HepG2 (cell line): ENCODE measurements at regions not wholly inside any gene's neighbourhood (a gene's known extent, or its start where the extent isn't known, plus 50 kb on each side); places are given as distances from the start of the nearest gene placed in this dataset.

ENCODE experiments used
- ATAC-seq: fragments of 200-7000 bp; cut with Tn5 transposase; 3 replicates; pipeline ENCODE4 v1.9.1; 2020; ENCODE audit warnings: mild to moderate bottlenecking, moderate library complexity
- BruUV-seq: library from RNA; stranded (reverse); fragments of 400-500 nt; replicated peaks from 2 replicates; lab custom pipeline; 2021; lab: Mats Ljungman, UMichigan
- CTCF ChIA-PET: fragments of 300-600 bp; formaldehyde crosslinking; extraction: SDS; loops from one replicate; lab custom pipeline; 2021; ENCODE audit warnings: low total read pairs, inconsistent platforms, low intra/inter-chr PET ratio; lab: Yijun Ruan, JAX
- POLR2A ChIA-PET: fragments of 350-600 bp; sonication (Branson Sonifier 250); formaldehyde crosslinking; loops from one replicate; lab custom pipeline; 2020; ENCODE audit warnings: antibody characterized with exemption, inconsistent platforms; lab: Yijun Ruan, JAX
- DNase-seq: peaks from one replicate; pipeline ENCODE4 v3.0.0-alpha.2; 2015; ENCODE audit warnings: low spot score
- FAIRE-seq: peaks from 3 replicates; lab custom pipeline; 2011; peaks lifted over from hg19 to GRCh38; lab: Jason Lieb, UNC
- H2AFZ ChIP-seq: one replicate; pipeline ENCODE4 v1.6.1; 2011; ENCODE audit warnings: low read length, inconsistent platforms
- H3K27ac ChIP-seq: fragments of 300-600 bp; 3 replicates; pipeline ENCODE4 v1.8.0; 2011; ENCODE audit warnings: mixed run types, mild to moderate bottlenecking, mixed read lengths, low read length, inconsistent platforms; ENCODE audit not compliant: insufficient read depth; ENCODE audit errors: extremely low read length
- H3K27me3 ChIP-seq, 2 experiments: fragments of 200-600 bp in 1 of 2; 2 replicates in 1 of 2; 3 replicates in 1 of 2; pipeline versions ENCODE4 v1.6.0 to v1.8.0; 2011; ENCODE audit warnings: low read length in 2 of 2, mild to moderate bottlenecking in 2 of 2, moderate library complexity in 2 of 2, inconsistent platforms in 1 of 2; ENCODE audit not compliant: insufficient read depth in 2 of 2, control insufficient read depth in 1 of 2
- H3K36me3 ChIP-seq, 2 experiments: fragments of 200-600 bp in 1 of 2; replicated peaks in 1 of 2; 2 replicates in 1 of 2; 3 replicates in 1 of 2; pipeline versions ENCODE4 v1.5.1 to v1.8.0; 2011; ENCODE audit warnings: low read length in 2 of 2, inconsistent platforms in 1 of 2; ENCODE audit not compliant: insufficient read depth in 2 of 2, control insufficient read depth in 1 of 2
- H3K4me1 ChIP-seq: 2 replicates; pipeline ENCODE4 v1.5.1; 2012; ENCODE audit warnings: low read length, inconsistent platforms; ENCODE audit not compliant: insufficient read depth
- H3K4me2 ChIP-seq: 2 replicates; pipeline ENCODE4 v1.6.0; 2011; ENCODE audit warnings: low read depth, low read length, inconsistent platforms
- H3K4me3 ChIP-seq, 3 experiments: fragments of 200-600 bp in 1 of 3; sonication (generic), shearing (Covaris generic) in 1 of 3; replicated peaks in 1 of 3; 2 replicates each; pipeline ENCODE4 v1.5.1; 2011 to 2016; ENCODE audit warnings: low read length in 3 of 3, inconsistent platforms in 2 of 3, low read depth in 2 of 3, mild to moderate bottlenecking in 2 of 3, control low read depth in 1 of 3, mixed read lengths in 1 of 3; ENCODE audit not compliant: insufficient read depth in 1 of 3
- H3K79me2 ChIP-seq: one replicate; pipeline ENCODE4 v1.6.1; 2011; ENCODE audit warnings: low read length, inconsistent platforms; ENCODE audit not compliant: insufficient read depth
- H3K9ac ChIP-seq: 2 replicates; pipeline ENCODE4 v1.6.0; 2011; ENCODE audit warnings: mild to moderate bottlenecking, low read depth, low read length, inconsistent platforms; ENCODE audit not compliant: insufficient read depth
- H3K9me3 ChIP-seq: 2 replicates; pipeline ENCODE4 v1.5.1; 2012; ENCODE audit warnings: mild to moderate bottlenecking, low read length
- H4K20me1 ChIP-seq: 2 replicates; pipeline ENCODE4 v1.6.0; 2011; ENCODE audit warnings: inconsistent platforms, mild to moderate bottlenecking, low read length, moderate library complexity; ENCODE audit not compliant: insufficient read depth
- CEBPB ChIP-seq: IDR thresholded peaks from 2 replicates; pipeline ENCODE4 v1.6.1; 2011; ENCODE audit warnings: low read depth, low read length, improper control_type of control experiment, borderline replicate concordance
- MAFK ChIP-seq, 2 experiments: IDR thresholded peaks in 1 of 2; conservative IDR thresholded peaks in 1 of 2; 2 replicates each; pipeline ENCODE4 v1.6.1; 2011; ENCODE audit warnings: improper control_type of control experiment in 2 of 2, low read length in 2 of 2
- MIER3 ChIP-seq: IDR thresholded peaks from 2 replicates; pipeline ENCODE4 v1.6.1; 2016; ENCODE audit warnings: missing compliant biosample characterization, borderline replicate concordance
- SALL1 ChIP-seq: sonication (generic); formaldehyde crosslinking; IDR thresholded peaks from 2 replicates; pipeline ENCODE4 v1.8.0; 2022; ENCODE audit warnings: mild to moderate bottlenecking, missing genetic modification reagents
- YY1 ChIP-seq: IDR thresholded peaks from 2 replicates; pipeline ENCODE4 v1.6.1; 2011; ENCODE audit warnings: low read length, low read depth, moderate library complexity, mild to moderate bottlenecking; ENCODE audit not compliant: insufficient read depth, insufficient replicate concordance
- ZNF350 ChIP-seq: sonication (generic); formaldehyde crosslinking; IDR thresholded peaks from 2 replicates; pipeline ENCODE4 v1.4.0; 2020; ENCODE audit warnings: mild to moderate bottlenecking, low read depth, missing genetic modification reagents, borderline replicate concordance
- ZNF446 ChIP-seq: sonication (generic); formaldehyde crosslinking; IDR thresholded peaks from 2 replicates; pipeline ENCODE4 v1.5.0; 2020; ENCODE audit warnings: mild to moderate bottlenecking, missing genetic modification reagents
- ZNF552 ChIP-seq: sonication (generic); formaldehyde crosslinking; IDR thresholded peaks from 2 replicates; pipeline ENCODE4 v1.9.0; 2022; ENCODE audit warnings: missing genetic modification reagents, mild to moderate bottlenecking, borderline replicate concordance
- ZNF891 ChIP-seq: sonication (generic); formaldehyde crosslinking; IDR thresholded peaks from 2 replicates; pipeline ENCODE4 v1.5.0; 2020; ENCODE audit warnings: mild to moderate bottlenecking, missing genetic modification reagents
- WGBS: methylation state at CpG from one replicate; pipeline ENCODE4 v1.1.6; 2017; ENCODE audit warnings: low lambda C conversion rate; 5-methylcytosine and 5-hydroxymethylcytosine counted together
- in situ Hi-C: cut with HindIII; loops from 2 replicates; pipeline ENCODE4 v1.10.0; 2017; ENCODE audit warnings: low pct_unique_long_range_greater_than_20kb; ENCODE audit not compliant: extremely low pct_ligation_motif_present
- intact Hi-C: fragments of 100-400 bp; cut with micrococcal nuclease; formaldehyde crosslinking; loops from one replicate; pipeline ENCODE4 v1.10.0; 2022; ENCODE audit not compliant: unreplicated experiment
- TF ChIP-seq, protein P1 (sequence below): sonication (generic); formaldehyde crosslinking; IDR thresholded peaks from 2 replicates; pipeline ENCODE4 v1.4.0; 2020; ENCODE audit warnings: missing genetic modification reagents
- TF ChIP-seq, protein P2 (sequence below): sonication (generic); formaldehyde crosslinking; IDR thresholded peaks from 2 replicates; pipeline ENCODE4 v1.4.0; 2020; ENCODE audit warnings: mild to moderate bottlenecking, missing genetic modification reagents

DNA sequence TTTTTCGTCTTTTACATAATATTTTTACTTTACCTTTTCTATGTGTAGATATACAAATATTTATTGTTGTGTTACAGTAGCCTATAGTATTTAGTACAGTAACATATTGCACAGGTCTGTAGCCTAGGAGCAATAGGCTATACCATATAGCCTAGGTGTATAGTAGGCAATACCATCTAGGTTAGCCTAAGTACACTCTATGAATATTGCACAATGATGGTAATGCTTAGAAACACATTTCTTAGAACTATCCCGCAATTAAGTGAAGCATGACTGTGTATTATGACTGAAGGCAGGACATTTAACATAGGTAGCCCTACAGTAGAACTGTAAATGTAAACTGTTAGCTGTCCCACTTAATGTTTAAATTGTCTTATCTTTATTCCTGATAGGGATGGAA lies 964.3 kb downstream of the SLITRK1 start:
- POLR2A ChIA-PET = no interaction called here
- Histone ChIP-seq H3K36me3 (no peaks in the 10 kb centered on the region), H4K20me1 (no peaks in the 10 kb centered on the region), H3K9ac (no peak overlapping the region), H3K4me2 (no peak overlapping the region), H3K9me3 (no peaks in the 10 kb centered on the region; the same call in 1 of the 2 replicates), H3K4me3 (no peak overlapping the region), H3K27me3 (no peaks in the 10 kb centered on the region), H3K4me1 (no peaks in the 10 kb centered on the region), H3K27ac (no peak overlapping the region), H3K79me2 (no peaks in the 10 kb centered on the region), H2AFZ (no peak overlapping the region)
- DNase-seq (no peak), FAIRE-seq (no peak), ATAC-seq (no peak)
- 0% methylated on average over 2 of the region's 2 CpGs for WGBS
- in situ Hi-C loops = no loop called here
- CTCF ChIA-PET = no interaction called here
- intact Hi-C loops = no loop called here
- no TSS peak for BruUV-seq
- TF ChIP-seq SALL1 (CRISPR knock-in tag) = no peak
- no peak for TF ChIP-seq ZNF350 (CRISPR knock-in tag)
- no peak for TF ChIP-seq ZNF891 (CRISPR knock-in tag)
- no peak for TF ChIP-seq MIER3 (CRISPR knock-in tag)
- TF ChIP-seq ZNF446 (CRISPR knock-in tag) = no peak
- peak; percentile 33; the same call in 1 of the 2 replicates for TF ChIP-seq CEBPB
- TF ChIP-seq ZNF552 (CRISPR knock-in tag) = no peak

DNA sequence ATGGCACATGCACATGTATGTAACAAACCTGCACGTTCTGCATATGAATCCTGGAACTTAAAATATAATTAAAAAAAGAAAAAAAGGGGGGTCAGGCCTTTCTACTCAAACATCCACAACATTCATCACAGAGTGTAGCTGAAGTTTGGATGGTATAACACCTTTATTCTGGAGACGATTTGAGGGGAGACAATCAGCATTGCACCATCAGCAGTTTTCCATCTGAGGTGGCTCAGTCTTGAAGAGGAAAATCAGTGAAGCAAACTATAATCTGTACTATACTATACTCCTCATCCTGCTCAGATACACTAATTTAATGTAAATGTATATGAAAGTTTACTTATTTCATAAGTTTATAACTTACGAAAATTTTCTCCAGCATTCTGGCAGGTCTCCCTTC lies 969.7 kb downstream of the SLITRK1 start:
- H4K20me1 ChIP-seq = no peaks in the 10 kb centered on the region
- FAIRE-seq (no peak), DNase-seq (no peak), ATAC-seq (no peak)
- peaks cover 8% of the 10 kb centered on the region for H3K9me3 ChIP-seq
- no peak overlapping the region for H3K4me2 ChIP-seq
- H3K36me3 ChIP-seq = no peaks in the 10 kb centered on the region
- no peak overlapping the region for H3K4me3 ChIP-seq
- 1% methylated on average over 3 of the region's 3 CpGs for WGBS
- no peaks in the 10 kb centered on the region for H3K4me1 ChIP-seq
- no peaks in the 10 kb centered on the region for H3K79me2 ChIP-seq
- ChIA-PET CTCF (no interaction called here), POLR2A (no interaction called here)
- in situ Hi-C loops = no loop called here
- TF ChIP-seq, protein P1, sequence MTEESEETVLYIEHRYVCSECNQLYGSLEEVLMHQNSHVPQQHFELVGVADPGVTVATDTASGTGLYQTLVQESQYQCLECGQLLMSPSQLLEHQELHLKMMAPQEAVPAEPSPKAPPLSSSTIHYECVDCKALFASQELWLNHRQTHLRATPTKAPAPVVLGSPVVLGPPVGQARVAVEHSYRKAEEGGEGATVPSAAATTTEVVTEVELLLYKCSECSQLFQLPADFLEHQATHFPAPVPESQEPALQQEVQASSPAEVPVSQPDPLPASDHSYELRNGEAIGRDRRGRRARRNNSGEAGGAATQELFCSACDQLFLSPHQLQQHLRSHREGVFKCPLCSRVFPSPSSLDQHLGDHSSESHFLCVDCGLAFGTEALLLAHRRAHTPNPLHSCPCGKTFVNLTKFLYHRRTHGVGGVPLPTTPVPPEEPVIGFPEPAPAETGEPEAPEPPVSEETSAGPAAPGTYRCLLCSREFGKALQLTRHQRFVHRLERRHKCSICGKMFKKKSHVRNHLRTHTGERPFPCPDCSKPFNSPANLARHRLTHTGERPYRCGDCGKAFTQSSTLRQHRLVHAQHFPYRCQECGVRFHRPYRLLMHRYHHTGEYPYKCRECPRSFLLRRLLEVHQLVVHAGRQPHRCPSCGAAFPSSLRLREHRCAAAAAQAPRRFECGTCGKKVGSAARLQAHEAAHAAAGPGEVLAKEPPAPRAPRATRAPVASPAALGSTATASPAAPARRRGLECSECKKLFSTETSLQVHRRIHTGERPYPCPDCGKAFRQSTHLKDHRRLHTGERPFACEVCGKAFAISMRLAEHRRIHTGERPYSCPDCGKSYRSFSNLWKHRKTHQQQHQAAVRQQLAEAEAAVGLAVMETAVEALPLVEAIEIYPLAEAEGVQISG (CRISPR knock-in tag) = no peak
- TF ChIP-seq, protein P2, sequence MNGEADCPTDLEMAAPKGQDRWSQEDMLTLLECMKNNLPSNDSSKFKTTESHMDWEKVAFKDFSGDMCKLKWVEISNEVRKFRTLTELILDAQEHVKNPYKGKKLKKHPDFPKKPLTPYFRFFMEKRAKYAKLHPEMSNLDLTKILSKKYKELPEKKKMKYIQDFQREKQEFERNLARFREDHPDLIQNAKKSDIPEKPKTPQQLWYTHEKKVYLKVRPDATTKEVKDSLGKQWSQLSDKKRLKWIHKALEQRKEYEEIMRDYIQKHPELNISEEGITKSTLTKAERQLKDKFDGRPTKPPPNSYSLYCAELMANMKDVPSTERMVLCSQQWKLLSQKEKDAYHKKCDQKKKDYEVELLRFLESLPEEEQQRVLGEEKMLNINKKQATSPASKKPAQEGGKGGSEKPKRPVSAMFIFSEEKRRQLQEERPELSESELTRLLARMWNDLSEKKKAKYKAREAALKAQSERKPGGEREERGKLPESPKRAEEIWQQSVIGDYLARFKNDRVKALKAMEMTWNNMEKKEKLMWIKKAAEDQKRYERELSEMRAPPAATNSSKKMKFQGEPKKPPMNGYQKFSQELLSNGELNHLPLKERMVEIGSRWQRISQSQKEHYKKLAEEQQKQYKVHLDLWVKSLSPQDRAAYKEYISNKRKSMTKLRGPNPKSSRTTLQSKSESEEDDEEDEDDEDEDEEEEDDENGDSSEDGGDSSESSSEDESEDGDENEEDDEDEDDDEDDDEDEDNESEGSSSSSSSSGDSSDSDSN (CRISPR knock-in tag) = no peak
- TF ChIP-seq MAFK (conservative IDR thresholded peaks at IDR 0.05 in 1 of 2, IDR thresholded peaks at IDR 0.05 in 1 of 2; ENCODE audit: low read length in 2 of 2) (peak in 1 of 2 experiments; percentile 60; a peak in 2 of 4 replicates), YY1 (no peak)
- H3K27me3 ChIP-seq = no peaks in the 10 kb centered on the region
- no peak overlapping the region for H3K9ac ChIP-seq
- H2AFZ ChIP-seq = no peak overlapping the region
- no peak overlapping the region for H3K27ac ChIP-seq
- BruUV-seq = no TSS peak
- intact Hi-C loops = no loop called here
